Sigmoid colon (tissue), 4 donors: ENCODE measurements at regions not wholly inside any gene's neighbourhood (a gene's known extent, or its start where the extent isn't known, plus 50 kb on each side); places are given as distances from the start of the nearest gene placed in this dataset.

Experiments used
- CTCF ChIP-seq, 4 experiments: fragments of 450-650 bp in 3 of 4; fragments of 200-600 bp in 1 of 4; IDR thresholded peaks; one replicate each; pipeline ENCODE4 v1.5.1; 2016 to 2019; ENCODE audit warnings: antibody characterized with exemption in 4 of 4, mild to moderate bottlenecking in 3 of 4, moderate library complexity in 2 of 4
- EP300 ChIP-seq, 4 donors: sonication (generic); formaldehyde crosslinking; IDR thresholded peaks; one replicate each; pipeline ENCODE4 v1.6.1; 2017; ENCODE audit warnings: antibody characterized with exemption in 4 of 4
- POLR2A ChIP-seq, 2 donors: fragments of 450-650 bp; IDR thresholded peaks; one replicate each; pipeline ENCODE4 v1.6.1; 2016; ENCODE audit warnings: antibody characterized with exemption in 2 of 2, mild to moderate bottlenecking in 2 of 2, moderate library complexity in 2 of 2
- POLR2AphosphoS5 ChIP-seq, 4 donors: sonication (generic); formaldehyde crosslinking; IDR thresholded peaks; one replicate each; pipeline ENCODE4 v1.6.1; 2017; ENCODE audit warnings: antibody characterized with exemption in 4 of 4

- no peak for TF ChIP-seq EP300 (IDR thresholded peaks at IDR 0.05)
- TF ChIP-seq CTCF (IDR thresholded peaks at IDR 0.05), result no peak
- no peak for TF ChIP-seq POLR2A (IDR thresholded peaks at IDR 0.05)
- no peak for TF ChIP-seq POLR2AphosphoS5 (IDR thresholded peaks at IDR 0.05)
These were observed 574.4 kb upstream of the KLF12 start for GRCh38 chr13:74708629-74709028.
